ENCODE measurements at regions not wholly inside any gene's neighbourhood (a gene's known extent, or its start where the extent isn't known, plus 50 kb on each side); places are given as distances from the start of the nearest gene placed in this dataset.

GRCh38 chr5:29504411-29504810 lies 1689.1 kb upstream of the CDH6 start:
- no peaks in the 10 kb centered on the region; the same call in 1 of the 2 replicates for H3K9me3 ChIP-seq (ENCODE audit: control insufficient read depth, insufficient read depth, low read length)
- H3K4me2 ChIP-seq (ENCODE audit: low read length), result no peak overlapping the region
- H3K4me3 ChIP-seq (ENCODE audit: low read length), result no peak overlapping the region
- TF ChIP-seq EZH2phosphoT487 (IDR thresholded peaks at IDR 0.05; ENCODE audit: borderline replicate concordance, low read length) (no peak), CTCF (IDR thresholded peaks at IDR 0.05; ENCODE audit: low read depth, low read length, poor library complexity, severe bottlenecking) (no peak)
- H3K9me2 ChIP-seq (replicated peaks; ENCODE audit: control insufficient read depth, low read length), result no peaks in the 10 kb centered on the region
- H4K20me1 ChIP-seq (ENCODE audit: control insufficient read depth, insufficient read depth, low read depth, low read length), result no peaks in the 10 kb centered on the region
- H3F3A ChIP-seq (ENCODE audit: control insufficient read depth, insufficient read depth), result no peaks in the 10 kb centered on the region
- H3K36me3 ChIP-seq (ENCODE audit: control insufficient read depth, low read length), result no peaks in the 10 kb centered on the region
- no peaks in the 10 kb centered on the region for H3K27me3 ChIP-seq (ENCODE audit: control insufficient read depth, low read length)
- no peaks in the 10 kb centered on the region for H3K4me1 ChIP-seq (ENCODE audit: control insufficient read depth, low read length)
- H3K27ac ChIP-seq (ENCODE audit: low read depth, low read length), result no peak overlapping the region
- H3K79me2 ChIP-seq (ENCODE audit: control insufficient read depth, low read length), result no peaks in the 10 kb centered on the region

- H3K9me2 ChIP-seq (replicated peaks; ENCODE audit: control insufficient read depth, low read length), result no peaks in the 10 kb centered on the region
- TF ChIP-seq CTCF (IDR thresholded peaks at IDR 0.05; ENCODE audit: low read depth, low read length, poor library complexity, severe bottlenecking), result no peak
- no peak for TF ChIP-seq EZH2phosphoT487 (IDR thresholded peaks at IDR 0.05; ENCODE audit: borderline replicate concordance, low read length)
- H3K36me3 ChIP-seq (ENCODE audit: control insufficient read depth, low read length), result no peaks in the 10 kb centered on the region
- no peaks in the 10 kb centered on the region for H3F3A ChIP-seq (ENCODE audit: control insufficient read depth, insufficient read depth)
- H4K20me1 ChIP-seq (ENCODE audit: control insufficient read depth, insufficient read depth, low read depth, low read length), result no peaks in the 10 kb centered on the region
- no peak overlapping the region for H3K4me3 ChIP-seq (ENCODE audit: low read length)
- no peaks in the 10 kb centered on the region for H3K79me2 ChIP-seq (ENCODE audit: control insufficient read depth, low read length)
- H3K27me3 ChIP-seq (ENCODE audit: control insufficient read depth, low read length), result no peaks in the 10 kb centered on the region
- no peaks in the 10 kb centered on the region for H3K4me1 ChIP-seq (ENCODE audit: control insufficient read depth, low read length)
- no peak overlapping the region for H3K27ac ChIP-seq (ENCODE audit: low read depth, low read length)
- H3K4me2 ChIP-seq (ENCODE audit: low read length), result no peak overlapping the region
- H3K9me3 ChIP-seq (ENCODE audit: control insufficient read depth, insufficient read depth, low read length), result peaks cover 6% of the 10 kb centered on the region; the same call in 1 of the 2 replicates
These were observed 1694.6 kb upstream of the CDH6 start for GRCh38 chr5:29498860-29499259.

- no peak overlapping the region for H3K4me3 ChIP-seq (ENCODE audit: low read length)
- H3F3A ChIP-seq (ENCODE audit: control insufficient read depth, insufficient read depth), result no peaks in the 10 kb centered on the region
- peaks cover 6% of the 10 kb centered on the region; the same call in 1 of the 2 replicates for H3K9me3 ChIP-seq (ENCODE audit: control insufficient read depth, insufficient read depth, low read length)
- H3K9me2 ChIP-seq (replicated peaks; ENCODE audit: control insufficient read depth, low read length), result no peaks in the 10 kb centered on the region
- no peak overlapping the region for H3K4me2 ChIP-seq (ENCODE audit: low read length)
- H3K4me1 ChIP-seq (ENCODE audit: control insufficient read depth, low read length), result no peaks in the 10 kb centered on the region
- no peaks in the 10 kb centered on the region for H3K79me2 ChIP-seq (ENCODE audit: control insufficient read depth, low read length)
- no peaks in the 10 kb centered on the region for H3K27me3 ChIP-seq (ENCODE audit: control insufficient read depth, low read length)
- H3K36me3 ChIP-seq (ENCODE audit: control insufficient read depth, low read length), result no peaks in the 10 kb centered on the region
- H4K20me1 ChIP-seq (ENCODE audit: control insufficient read depth, insufficient read depth, low read depth, low read length), result no peaks in the 10 kb centered on the region
- no peak for TF ChIP-seq EZH2phosphoT487 (IDR thresholded peaks at IDR 0.05; ENCODE audit: borderline replicate concordance, low read length)
- no peak for TF ChIP-seq CTCF (IDR thresholded peaks at IDR 0.05; ENCODE audit: low read depth, low read length, poor library complexity, severe bottlenecking)
- no peak overlapping the region for H3K27ac ChIP-seq (ENCODE audit: low read depth, low read length)
These were observed 1695.1 kb upstream of the CDH6 start for GRCh38 chr5:29498412-29498811.

GRCh38 chr5:29485333-29485732 lies 1708.2 kb upstream of the CDH6 start:
- Histone ChIP-seq H3K4me2 (ENCODE audit: low read length) (no peak overlapping the region), H3K9me3 (ENCODE audit: control insufficient read depth, insufficient read depth, low read length) (no peaks in the 10 kb centered on the region), H3F3A (ENCODE audit: control insufficient read depth, insufficient read depth) (no peaks in the 10 kb centered on the region), H4K20me1 (ENCODE audit: control insufficient read depth, insufficient read depth, low read depth, low read length) (no peaks in the 10 kb centered on the region), H3K9me2 (replicated peaks; ENCODE audit: control insufficient read depth, low read length) (no peaks in the 10 kb centered on the region), H3K36me3 (ENCODE audit: control insufficient read depth, low read length) (no peaks in the 10 kb centered on the region), H3K27ac (ENCODE audit: low read depth, low read length) (no peak overlapping the region), H3K4me1 (ENCODE audit: control insufficient read depth, low read length) (no peaks in the 10 kb centered on the region), H3K27me3 (ENCODE audit: control insufficient read depth, low read length) (no peaks in the 10 kb centered on the region), H3K4me3 (ENCODE audit: low read length) (no peak overlapping the region), H3K79me2 (ENCODE audit: control insufficient read depth, low read length) (no peaks in the 10 kb centered on the region)
- TF ChIP-seq EZH2phosphoT487 (IDR thresholded peaks at IDR 0.05; ENCODE audit: borderline replicate concordance, low read length) (no peak), CTCF (IDR thresholded peaks at IDR 0.05; ENCODE audit: low read depth, low read length, poor library complexity, severe bottlenecking) (no peak)
